ENCODE measurements at regions not wholly inside any gene's neighbourhood (a gene's known extent, or its start where the extent isn't known, plus 50 kb on each side); places are given as distances from the start of the nearest gene placed in this dataset.

- TF ChIP-seq CTCF (IDR thresholded peaks at IDR 0.05) (no peak), POLR2A (IDR thresholded peaks at IDR 0.05) (no peak)
Measured at GRCh38 chr11:33444835-33445594, 187.8 kb downstream of the HIPK3 start.

All from heart left ventricle (tissue), 13 donors.